GM21390 (cell line): ENCODE measurements at regions not wholly inside any gene's neighbourhood (a gene's known extent, or its start where the extent isn't known, plus 50 kb on each side); places are given as distances from the start of the nearest gene placed in this dataset.

ENCODE experiments used
- ATAC-seq: cut with Tn5 transposase; IDR thresholded peaks from one replicate; pipeline ENCODE4 v1.9.1; 2021; ENCODE audit not compliant: unreplicated experiment

- no peak for ATAC-seq
Observed at GRCh38 chr3:68060910-68061309, 406.5 kb upstream of the SUCLG2 start.

- no peak for ATAC-seq
Observed at GRCh38 chr3:68060191-68060590, 405.8 kb upstream of the SUCLG2 start.

DNA sequence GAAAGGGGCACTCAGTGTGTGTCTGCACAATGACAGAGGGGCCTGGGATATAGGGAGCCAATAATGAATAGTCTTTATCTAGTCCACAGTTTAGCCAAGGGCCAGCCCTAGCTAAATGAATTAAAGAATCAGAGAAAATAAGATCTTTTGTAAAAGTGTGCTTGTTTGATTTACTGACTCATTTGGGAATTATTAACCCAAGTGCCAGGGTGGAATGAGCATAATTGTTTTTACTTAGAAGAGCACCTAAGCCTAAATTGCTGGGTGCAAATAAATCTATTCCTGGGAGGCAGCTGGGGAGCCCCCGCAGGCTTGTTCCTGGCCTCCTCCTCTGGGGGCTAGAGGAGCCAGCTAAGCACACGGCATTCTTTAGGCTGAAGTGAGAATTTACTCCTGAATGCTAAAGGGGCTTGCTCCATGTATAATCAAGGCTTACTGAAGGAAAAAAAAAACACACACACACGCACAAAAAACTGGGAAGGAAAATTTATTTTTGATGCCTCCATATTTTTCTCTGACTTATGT is 405.3 kb upstream of the SUCLG2 start:
- ATAC-seq: no peak

DNA sequence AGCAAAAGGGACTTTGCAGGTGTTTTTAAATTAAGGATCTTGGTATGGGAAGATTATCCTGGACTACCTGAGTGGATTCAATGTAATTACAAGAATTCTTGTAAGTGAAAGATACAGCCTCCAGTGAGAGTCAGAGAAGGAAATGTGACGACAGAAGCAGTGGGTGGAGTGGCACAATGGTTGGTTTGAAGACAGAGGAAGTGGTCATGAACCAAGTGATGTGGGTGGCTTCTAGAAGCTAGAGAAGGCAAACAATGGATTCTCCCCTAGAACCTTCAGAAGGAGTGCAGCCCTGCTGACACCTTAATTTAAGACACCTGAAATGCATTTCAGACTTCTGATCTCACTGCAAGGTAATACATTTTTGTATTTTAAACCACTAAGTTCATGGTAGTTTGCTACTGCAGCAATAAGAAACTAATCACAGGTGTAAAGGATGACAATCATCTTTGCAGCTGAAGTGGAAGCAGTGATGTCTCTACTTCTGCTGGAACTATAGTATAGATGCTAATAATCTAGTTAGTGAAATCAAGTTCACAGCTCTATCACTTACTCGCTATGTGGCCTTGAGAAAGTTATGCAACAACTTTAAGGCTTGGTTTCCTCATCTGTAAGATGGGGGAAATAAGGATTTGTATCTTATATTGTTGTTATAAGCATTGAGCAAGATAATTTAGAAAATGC is 403.4 kb upstream of the SUCLG2 start:
- ATAC-seq: no peak

DNA sequence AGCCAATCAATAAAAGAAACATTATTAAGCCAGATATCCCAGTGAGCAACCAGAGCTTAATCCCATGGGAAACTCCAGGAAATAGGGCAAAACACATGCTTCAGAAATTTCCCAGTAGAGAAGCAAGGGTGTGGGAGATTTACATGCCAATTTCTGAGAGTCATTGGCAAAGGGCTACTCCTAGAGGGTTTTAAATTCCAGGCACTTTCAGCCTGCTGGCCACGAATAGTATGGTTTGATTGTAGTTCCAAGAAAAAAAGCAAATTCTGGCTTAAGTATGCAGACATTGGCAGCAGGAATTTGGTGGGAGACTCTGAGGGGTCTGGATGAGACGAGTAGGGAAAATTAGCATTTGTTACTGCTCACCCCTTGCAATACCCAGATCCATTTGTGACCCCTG is 402.1 kb upstream of the SUCLG2 start:
- ATAC-seq: no peak

- no peak for ATAC-seq
Observed at GRCh38 chr3:68055215-68055614, 400.8 kb upstream of the SUCLG2 start.

DNA sequence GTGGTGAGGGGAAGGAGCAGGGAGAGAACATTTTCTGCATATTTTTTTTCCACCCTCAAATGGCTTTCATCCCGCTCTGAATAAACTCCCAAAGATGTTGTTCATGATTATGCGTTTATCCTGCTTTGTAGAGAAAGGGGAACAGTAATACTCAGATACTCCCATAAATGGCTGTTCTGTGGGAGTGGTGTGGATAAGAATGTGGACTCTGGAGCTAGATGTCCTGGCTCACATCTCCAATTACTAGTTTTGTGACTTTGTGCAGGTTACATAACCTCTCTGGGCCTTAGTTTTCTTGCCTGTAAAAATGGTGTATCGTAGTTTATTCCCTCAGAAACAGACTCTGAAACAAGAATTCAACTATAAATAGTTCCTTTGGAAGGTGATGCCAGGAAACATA is 395.4 kb upstream of the SUCLG2 start:
- ATAC-seq: no peak

DNA sequence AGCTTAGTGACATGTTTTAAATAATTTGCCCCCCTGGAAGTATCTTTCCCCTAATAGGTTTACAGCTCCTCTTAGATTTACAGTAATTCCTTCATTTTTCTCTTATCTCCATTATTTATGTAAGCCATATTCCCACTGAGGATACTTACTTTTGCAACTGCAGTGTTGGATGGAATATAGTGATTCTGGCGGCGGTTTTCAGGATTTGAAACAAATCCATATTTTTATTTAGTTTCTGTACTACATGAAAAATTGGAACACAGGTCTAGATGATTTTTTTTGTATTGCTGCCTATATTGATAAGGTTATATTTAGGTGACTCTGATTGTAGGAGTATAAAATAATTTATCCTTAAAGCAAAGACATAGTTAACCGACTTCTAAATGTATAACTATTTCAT is 391.6 kb upstream of the SUCLG2 start:
- no peak for ATAC-seq

DNA sequence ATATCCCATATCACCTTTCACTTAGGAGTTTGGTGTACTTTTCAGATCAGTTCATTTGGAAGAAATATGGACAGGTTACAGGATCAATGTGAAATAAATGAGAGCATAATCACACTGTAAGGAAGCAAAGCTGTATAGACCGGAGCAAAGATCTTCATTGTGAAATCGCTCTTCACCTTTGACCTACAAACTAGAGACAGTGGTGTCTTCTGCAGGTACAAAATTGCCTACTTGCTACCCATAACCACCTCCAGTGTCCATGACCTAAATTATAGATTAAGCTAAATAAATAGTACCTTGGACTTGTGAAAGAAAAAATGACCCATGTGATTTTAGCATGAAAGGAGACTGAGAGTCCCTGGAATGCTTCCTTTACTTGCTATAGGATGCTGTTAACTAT is 379.5 kb upstream of the SUCLG2 start:
- ATAC-seq: no peak

DNA sequence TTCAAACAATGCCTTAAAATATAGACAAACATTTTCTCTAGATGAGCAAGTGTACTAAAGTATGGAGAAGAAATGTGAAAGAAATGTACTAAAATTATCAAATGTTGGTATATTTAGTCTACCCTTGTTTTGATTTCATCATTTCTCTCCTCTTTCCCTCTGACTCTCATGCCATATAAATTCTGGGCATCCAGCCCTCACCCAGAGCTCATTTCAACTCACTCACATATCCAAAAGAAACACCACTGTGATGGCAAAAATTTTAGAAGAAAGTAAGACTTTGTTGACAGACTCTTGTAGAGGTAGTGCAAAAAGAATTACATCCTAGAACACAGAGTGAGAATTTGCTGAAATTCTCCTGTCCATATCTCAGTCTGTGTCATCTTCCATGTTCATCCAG is 377.8 kb upstream of the SUCLG2 start:
- no peak for ATAC-seq

GRCh38 chr3:68025189-68025588 is 370.8 kb upstream of the SUCLG2 start:
- ATAC-seq: no peak

- ATAC-seq: no peak
Observed at GRCh38 chr3:68019876-68020275, 365.5 kb upstream of the SUCLG2 start.

DNA sequence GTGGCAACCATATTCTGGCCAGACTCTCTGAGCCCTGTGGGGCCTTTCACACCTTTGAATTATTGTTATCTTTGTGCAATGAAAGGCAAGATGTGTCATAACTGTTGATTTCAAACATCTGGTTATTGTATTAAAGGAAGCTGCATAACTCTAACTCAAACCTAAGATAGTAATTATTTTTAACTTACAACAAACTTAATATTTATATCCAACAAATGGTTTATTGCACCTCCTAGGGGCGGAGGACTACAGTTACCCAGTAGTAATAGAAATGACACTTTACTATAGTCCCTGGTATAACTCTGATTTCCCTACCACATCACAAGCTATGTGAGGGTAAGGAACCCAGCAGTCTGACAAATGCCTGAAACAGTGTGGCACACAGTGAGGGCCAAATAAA is 363.9 kb upstream of the SUCLG2 start:
- no peak for ATAC-seq

- no peak for ATAC-seq
Observed at GRCh38 chr3:68017069-68017468, 362.7 kb upstream of the SUCLG2 start.

DNA sequence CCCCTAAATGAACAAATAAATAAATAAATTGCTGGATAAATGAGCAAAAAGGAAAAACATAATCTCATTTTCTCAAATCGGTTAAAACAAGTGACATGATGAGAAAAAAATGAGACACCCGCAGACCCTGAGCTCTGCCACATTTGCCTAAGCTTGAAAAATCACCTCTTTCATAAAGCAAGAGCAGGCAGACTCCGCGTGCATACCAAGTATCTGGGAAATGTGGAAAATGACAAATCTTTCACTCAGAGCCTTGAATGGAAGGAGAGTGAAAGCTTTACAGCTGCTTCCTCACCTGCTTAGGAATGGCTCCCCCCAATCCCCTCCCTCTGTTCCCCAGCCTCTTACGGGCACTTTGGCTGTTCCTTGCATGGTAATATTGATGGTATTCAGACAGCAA is 355.5 kb upstream of the SUCLG2 start:
- ATAC-seq: no peak

GRCh38 chr3:68007621-68008226 is 353.3 kb upstream of the SUCLG2 start:
- ATAC-seq: no peak

- no peak for ATAC-seq
Observed at GRCh38 chr3:68006646-68007045, 352.2 kb upstream of the SUCLG2 start.

DNA sequence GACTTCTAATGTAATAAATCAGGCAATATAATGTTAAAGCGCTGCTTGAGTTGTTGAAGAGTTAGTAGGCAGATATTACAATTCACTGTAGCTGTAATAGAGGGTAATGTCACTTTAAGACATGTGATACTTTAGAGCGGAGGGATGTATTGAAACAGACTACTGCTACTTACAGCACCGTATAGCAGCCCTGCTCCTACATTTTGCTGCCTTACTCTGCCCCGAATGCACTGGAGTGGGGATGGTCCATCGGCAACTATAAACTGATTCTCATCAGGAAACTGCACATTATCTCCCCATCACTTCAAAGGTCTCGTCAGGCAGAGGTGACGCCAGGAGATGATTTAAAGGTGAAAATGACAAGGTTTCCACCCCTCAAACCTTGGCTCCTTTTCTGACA is 349.7 kb upstream of the SUCLG2 start:
- ATAC-seq: no peak

- no peak for ATAC-seq
Observed at GRCh38 chr3:67998281-67998680, 343.9 kb upstream of the SUCLG2 start.

- no peak for ATAC-seq
Observed at GRCh38 chr3:67995206-67995605, 340.8 kb upstream of the SUCLG2 start.

- ATAC-seq: no peak
Observed at GRCh38 chr3:67986706-67987105, 332.3 kb upstream of the SUCLG2 start.

DNA sequence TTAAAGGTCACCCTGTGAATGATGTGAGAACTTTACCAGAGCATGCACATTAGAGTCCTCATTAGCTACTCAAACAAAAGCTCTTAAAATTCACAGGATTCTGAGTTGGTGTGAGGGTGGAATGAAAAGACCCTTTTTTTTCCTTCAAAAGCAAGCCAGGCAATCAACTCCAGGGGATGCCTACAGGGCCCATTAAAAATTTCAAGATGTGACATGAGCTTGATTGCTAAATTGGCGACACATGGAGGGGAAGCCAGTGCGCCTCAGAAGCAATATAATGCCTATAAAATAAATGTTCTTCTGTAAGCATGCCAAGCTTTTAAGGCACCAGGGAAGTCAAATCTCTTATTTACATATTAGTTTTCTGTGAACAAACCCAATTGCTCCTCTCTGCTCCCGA is 328.8 kb upstream of the SUCLG2 start:
- no peak for ATAC-seq

- ATAC-seq: no peak
Observed at GRCh38 chr3:67981077-67981476, 326.7 kb upstream of the SUCLG2 start.
